HCT116 (cell line): ENCODE measurements at regions not wholly inside any gene's neighbourhood (a gene's known extent, or its start where the extent isn't known, plus 50 kb on each side); places are given as distances from the start of the nearest gene placed in this dataset.

Experiments used
- ATAC-seq: fragments of 200-7000 bp; cut with Tn5 transposase; 2 replicates; pipeline ENCODE4 v1.9.1; 2020; ENCODE audit warnings: mild to moderate bottlenecking, moderate library complexity
- BruUV-seq: library from RNA; stranded (reverse); fragments of 400-500 nt; replicated peaks from 2 replicates; lab custom pipeline; 2021; lab: Mats Ljungman, UMichigan
- CTCF ChIA-PET: fragments of 300-600 bp; sonication (Branson Sonifier 250); formaldehyde crosslinking; loops from one replicate; lab custom pipeline; 2021; ENCODE audit warnings: antibody characterized with exemption; lab: Charles Lee
- POLR2A ChIA-PET: fragments of 300-600, 350-600 bp; sonication (Branson Sonifier 250); formaldehyde crosslinking; loops from one replicate; lab custom pipeline; 2021; ENCODE audit warnings: antibody characterized with exemption; lab: Charles Lee
- RAD21 ChIA-PET, 2 experiments: fragments of 300-600 bp; sonication (Branson Sonifier 250); formaldehyde crosslinking; loops; one replicate each; lab custom pipeline; 2023; ENCODE audit warnings: low total read pairs in 2 of 2; ENCODE audit not compliant: uncharacterized antibody in 2 of 2, unreplicated experiment in 2 of 2, low non-redundant PET in 1 of 2; lab: Charles Lee
- DNase-seq: peaks from one replicate; pipeline ENCODE4 v3.0.0-alpha.2; 2010; ENCODE audit warnings: low read depth, low spot score
- H2AFZ ChIP-seq: fragments of 200-600 bp; shearing (Covaris generic), sonication (generic); 2 replicates; pipeline ENCODE4 v1.6.1; 2017; ENCODE audit warnings: low read depth, mixed run types, mixed read lengths, antibody characterized with exemption, low read length; ENCODE audit not compliant: poor library complexity, severe bottlenecking
- H3K27ac ChIP-seq: 2 replicates; pipeline ENCODE4 v1.5.1; 2012; ENCODE audit warnings: low read depth, low read length
- H3K27me3 ChIP-seq: fragments of 200-600 bp; sonication (generic); 2 replicates; pipeline ENCODE4 v1.6.1; 2016; ENCODE audit warnings: mixed run types, low read length, mixed read lengths; ENCODE audit not compliant: insufficient read depth
- H3K36me3 ChIP-seq, 2 experiments: fragments of 200-500 bp in 1 of 2; fragments of 200-600 bp in 1 of 2; sonication (Bioruptor generic) in 1 of 2; sonication (generic) in 1 of 2; 2 replicates each; pipeline versions ENCODE4 v1.5.1 to v1.6.1; 2014 to 2016; ENCODE audit warnings: low read length in 2 of 2, inconsistent platforms in 1 of 2, mixed read lengths in 1 of 2, mixed run types in 1 of 2; ENCODE audit not compliant: insufficient read depth in 2 of 2, control insufficient read depth in 1 of 2
- H3K4me1 ChIP-seq, 2 experiments: fragments of 200-600 bp in 1 of 2; sonication (generic) in 1 of 2; 2 replicates each; pipeline versions ENCODE4 v1.5.1 to v1.6.1; 2012 to 2017; ENCODE audit warnings: low read length in 2 of 2, inconsistent platforms in 1 of 2, mild to moderate bottlenecking in 1 of 2, mixed read lengths in 1 of 2, mixed run types in 1 of 2, moderate library complexity in 1 of 2; ENCODE audit not compliant: insufficient read depth in 2 of 2, control insufficient read depth in 1 of 2
- H3K4me2 ChIP-seq: fragments of 200-600 bp; sonication (generic); 2 replicates; pipeline ENCODE4 v1.6.1; 2017; ENCODE audit warnings: mixed run types, low read length, mixed read lengths
- H3K4me3 ChIP-seq, 2 experiments: fragments of 200-600 bp in 1 of 2; sonication (generic) in 1 of 2; replicated peaks in 1 of 2; 2 replicates each; pipeline ENCODE4 v1.5.1; 2011 to 2016; ENCODE audit warnings: low read length in 2 of 2, control low read depth in 1 of 2, low read depth in 1 of 2, mild to moderate bottlenecking in 1 of 2, mixed read lengths in 1 of 2, mixed run types in 1 of 2
- H3K79me2 ChIP-seq: fragments of 200-600 bp; sonication (generic); 2 replicates; pipeline ENCODE4 v1.6.1; 2017; ENCODE audit warnings: mild to moderate bottlenecking, mixed run types, low read length, moderate library complexity, mixed read lengths; ENCODE audit not compliant: insufficient read depth
- H3K9ac ChIP-seq: fragments of 200-600 bp; sonication (generic); 2 replicates; pipeline ENCODE4 v1.6.1; 2016; ENCODE audit warnings: low read length, mixed read lengths
- H3K9me2 ChIP-seq: fragments of 200-600 bp; sonication (generic), shearing (Covaris generic); 2 replicates; pipeline ENCODE4 v1.6.1; 2017; ENCODE audit warnings: mixed run types, mild to moderate bottlenecking, moderate library complexity; ENCODE audit not compliant: insufficient read depth
- H3K9me3 ChIP-seq, 2 experiments: fragments of 200-500 bp in 1 of 2; fragments of 200-600 bp in 1 of 2; sonication (Bioruptor generic) in 1 of 2; sonication (generic) in 1 of 2; 2 replicates each; pipeline ENCODE4 v1.6.1; 2014 to 2017; ENCODE audit warnings: low read length in 2 of 2, mixed read lengths in 2 of 2, inconsistent platforms in 1 of 2, low read depth in 1 of 2, mild to moderate bottlenecking in 1 of 2, mixed run types in 1 of 2, moderate library complexity in 1 of 2; ENCODE audit not compliant: control insufficient read depth in 1 of 2, insufficient read depth in 1 of 2
- H4K20me1 ChIP-seq: fragments of 200-600 bp; sonication (generic), shearing (Covaris generic); 2 replicates; pipeline ENCODE4 v1.6.1; 2017; ENCODE audit warnings: mixed run types, mild to moderate bottlenecking, moderate library complexity; ENCODE audit not compliant: insufficient read depth
- ATF3 ChIP-seq: IDR thresholded peaks from 2 replicates; pipeline ENCODE4 v1.6.1; 2012
- CEBPB ChIP-seq: IDR thresholded peaks from 2 replicates; pipeline ENCODE4 v1.6.1; 2012; ENCODE audit warnings: low read depth
- ELF1 ChIP-seq: IDR thresholded peaks from 2 replicates; pipeline ENCODE4 v1.6.1; 2012; ENCODE audit warnings: low read depth, borderline replicate concordance
- EZH2 ChIP-seq: fragments of 200-600 bp; sonication (generic); IDR thresholded peaks from 2 replicates; pipeline ENCODE4 v1.6.1; 2017; ENCODE audit warnings: antibody characterized with exemption, mixed run types
- POLR2A ChIP-seq: IDR thresholded peaks from 2 replicates; pipeline ENCODE4 v1.7.0; 2011; ENCODE audit warnings: borderline replicate concordance; ENCODE audit not compliant: insufficient read depth, insufficient read length; ENCODE audit errors: extremely low read depth
- SIN3A ChIP-seq: IDR thresholded peaks from 2 replicates; pipeline ENCODE4 v1.6.1; 2012; ENCODE audit warnings: low read depth
- YY1 ChIP-seq: IDR thresholded peaks from 2 replicates; pipeline ENCODE4 v1.6.1; 2011; ENCODE audit warnings: low read length, low read depth, moderate library complexity, mild to moderate bottlenecking; ENCODE audit not compliant: insufficient replicate concordance; ENCODE audit errors: extremely low read depth
- ZBTB33 ChIP-seq: IDR thresholded peaks from 2 replicates; pipeline ENCODE4 v1.6.1; 2011; ENCODE audit warnings: mild to moderate bottlenecking, low read length, moderate library complexity; ENCODE audit not compliant: insufficient replicate concordance; ENCODE audit errors: extremely low read depth
- ZNF274 ChIP-seq: fragments of 200-500 bp; sonication (Bioruptor generic); IDR thresholded peaks from 2 replicates; pipeline ENCODE4 v1.6.1; 2014; ENCODE audit warnings: mild to moderate bottlenecking, low read depth, low read length, inconsistent platforms
- intact Hi-C: fragments of 100-400 bp; cut with micrococcal nuclease; formaldehyde crosslinking; loops from 2 replicates; pipeline ENCODE4 v1.10.0; 2022
- TF ChIP-seq, protein P1 (sequence below): IDR thresholded peaks from 2 replicates; pipeline ENCODE4 v1.6.1; 2012
- TF ChIP-seq, protein P2 (sequence below): IDR thresholded peaks from 2 replicates; pipeline ENCODE4 v1.6.1; 2012; ENCODE audit warnings: low read depth

- no peak overlapping the region for H3K4me2 ChIP-seq
- no peak overlapping the region for H3K9ac ChIP-seq
- CTCF ChIA-PET = no interaction called here
- BruUV-seq = no TSS peak
- no peak overlapping the region for H2AFZ ChIP-seq
- no peak for TF ChIP-seq ELF1
- no peak for TF ChIP-seq CEBPB
- TF ChIP-seq, protein P1, sequence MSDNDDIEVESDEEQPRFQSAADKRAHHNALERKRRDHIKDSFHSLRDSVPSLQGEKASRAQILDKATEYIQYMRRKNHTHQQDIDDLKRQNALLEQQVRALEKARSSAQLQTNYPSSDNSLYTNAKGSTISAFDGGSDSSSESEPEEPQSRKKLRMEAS = no peak
- no peak for TF ChIP-seq SIN3A
- no peak for TF ChIP-seq POLR2A
- TF ChIP-seq ATF3 = no peak
- H3K36me3 ChIP-seq = no peaks in the 10 kb centered on the region
- no peaks in the 10 kb centered on the region for H4K20me1 ChIP-seq
- peaks cover 8 to 12% of the 10 kb centered on the region in 2 experiments for H3K4me1 ChIP-seq
- H3K27me3 ChIP-seq = no peaks in the 10 kb centered on the region
- RAD21 ChIA-PET = no interaction called here
- ATAC-seq (no peak), DNase-seq (no peak)
- H3K79me2 ChIP-seq = no peaks in the 10 kb centered on the region
- intact Hi-C loops = no loop called here
- H3K9me2 ChIP-seq = no peaks in the 10 kb centered on the region
- POLR2A ChIA-PET = no interaction called here
- H3K9me3 ChIP-seq = no peaks in the 10 kb centered on the region
- H3K27ac ChIP-seq = no peak overlapping the region
- H3K4me3 ChIP-seq = no peak overlapping the region
These were observed 334.7 kb upstream of the CHAC2 start for GRCh38 chr2:53432936-53433335.

DNA sequence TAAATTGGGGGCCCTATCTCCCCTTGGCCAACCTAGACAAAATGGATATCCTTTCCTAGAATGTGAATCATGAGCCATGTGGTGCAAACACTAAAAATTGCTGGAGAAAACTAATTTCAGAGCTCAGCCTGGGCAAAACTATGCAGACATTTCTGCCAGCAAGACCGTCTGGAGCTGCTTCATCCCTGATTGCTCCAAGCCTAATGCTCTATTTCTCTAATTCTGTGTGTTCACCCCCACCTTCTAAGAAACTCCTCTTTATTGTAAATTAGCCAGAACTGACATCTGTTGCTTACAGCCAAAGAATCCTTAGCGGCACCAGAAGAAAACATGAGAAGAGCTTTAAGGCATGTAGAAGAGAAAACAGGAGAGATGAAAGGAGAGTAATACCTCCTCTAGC is 337.7 kb upstream of the CHAC2 start:
- Histone ChIP-seq H3K4me1 (no peaks in the 10 kb centered on the region), H3K27me3 (no peaks in the 10 kb centered on the region), H3K4me3 (no peak overlapping the region), H3K36me3 (no peaks in the 10 kb centered on the region), H3K27ac (no peak overlapping the region), H3K9ac (no peak overlapping the region), H4K20me1 (no peaks in the 10 kb centered on the region), H3K4me2 (no peak overlapping the region), H3K9me3 (no peaks in the 10 kb centered on the region), H3K9me2 (no peaks in the 10 kb centered on the region), H2AFZ (no peak overlapping the region), H3K79me2 (no peaks in the 10 kb centered on the region)
- no TSS peak for BruUV-seq
- TF ChIP-seq YY1 (no peak), EZH2 (no peak), ELF1 (no peak), ZNF274 (no peak), ZBTB33 (no peak)
- TF ChIP-seq, protein P2, sequence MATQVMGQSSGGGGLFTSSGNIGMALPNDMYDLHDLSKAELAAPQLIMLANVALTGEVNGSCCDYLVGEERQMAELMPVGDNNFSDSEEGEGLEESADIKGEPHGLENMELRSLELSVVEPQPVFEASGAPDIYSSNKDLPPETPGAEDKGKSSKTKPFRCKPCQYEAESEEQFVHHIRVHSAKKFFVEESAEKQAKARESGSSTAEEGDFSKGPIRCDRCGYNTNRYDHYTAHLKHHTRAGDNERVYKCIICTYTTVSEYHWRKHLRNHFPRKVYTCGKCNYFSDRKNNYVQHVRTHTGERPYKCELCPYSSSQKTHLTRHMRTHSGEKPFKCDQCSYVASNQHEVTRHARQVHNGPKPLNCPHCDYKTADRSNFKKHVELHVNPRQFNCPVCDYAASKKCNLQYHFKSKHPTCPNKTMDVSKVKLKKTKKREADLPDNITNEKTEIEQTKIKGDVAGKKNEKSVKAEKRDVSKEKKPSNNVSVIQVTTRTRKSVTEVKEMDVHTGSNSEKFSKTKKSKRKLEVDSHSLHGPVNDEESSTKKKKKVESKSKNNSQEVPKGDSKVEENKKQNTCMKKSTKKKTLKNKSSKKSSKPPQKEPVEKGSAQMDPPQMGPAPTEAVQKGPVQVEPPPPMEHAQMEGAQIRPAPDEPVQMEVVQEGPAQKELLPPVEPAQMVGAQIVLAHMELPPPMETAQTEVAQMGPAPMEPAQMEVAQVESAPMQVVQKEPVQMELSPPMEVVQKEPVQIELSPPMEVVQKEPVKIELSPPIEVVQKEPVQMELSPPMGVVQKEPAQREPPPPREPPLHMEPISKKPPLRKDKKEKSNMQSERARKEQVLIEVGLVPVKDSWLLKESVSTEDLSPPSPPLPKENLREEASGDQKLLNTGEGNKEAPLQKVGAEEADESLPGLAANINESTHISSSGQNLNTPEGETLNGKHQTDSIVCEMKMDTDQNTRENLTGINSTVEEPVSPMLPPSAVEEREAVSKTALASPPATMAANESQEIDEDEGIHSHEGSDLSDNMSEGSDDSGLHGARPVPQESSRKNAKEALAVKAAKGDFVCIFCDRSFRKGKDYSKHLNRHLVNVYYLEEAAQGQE = no peak
- intact Hi-C loops = loop anchor here (10.0 kb wide), 1 partner anchor 285 kb away; no protein-coding TSS in a partner anchor
- ChIA-PET POLR2A (no interaction called here), RAD21 (no interaction called here), CTCF (no interaction called here)
- DNase-seq = no peak
- ATAC-seq = no peak
